Activated naive CD8-positive, alpha-beta T cell treated with anti-CD3 and anti-CD28 coated beads for 36 hours (primary cell): ENCODE measurements at regions not wholly inside any gene's neighbourhood (a gene's known extent, or its start where the extent isn't known, plus 50 kb on each side); places are given as distances from the start of the nearest gene placed in this dataset.

Experiments
- DNase-seq: peaks from one replicate; pipeline ENCODE4 v3.0.0; 2021
- H3K27ac Mint-ChIP-seq: one replicate; pipeline ENCODE4 v1.8.0; 2022; ENCODE audit warnings: mild to moderate bottlenecking, moderate library complexity, mixed read lengths
- H3K27me3 Mint-ChIP-seq: one replicate; pipeline ENCODE4 v1.8.0; 2022; ENCODE audit warnings: mild to moderate bottlenecking, mixed read lengths
- H3K36me3 Mint-ChIP-seq: one replicate; pipeline ENCODE4 v1.8.0; 2021; ENCODE audit warnings: mild to moderate bottlenecking, mixed read lengths
- H3K4me1 Mint-ChIP-seq: one replicate; pipeline ENCODE4 v1.8.0; 2021; ENCODE audit warnings: mixed read lengths
- H3K4me3 Mint-ChIP-seq: one replicate; pipeline ENCODE4 v1.8.0; 2022; ENCODE audit warnings: mild to moderate bottlenecking, moderate library complexity, mixed read lengths
- H3K9me3 Mint-ChIP-seq: one replicate; pipeline ENCODE4 v1.8.0; 2022; ENCODE audit warnings: mixed read lengths

GRCh38 chr22:27554106-27554811, 247.3 kb downstream of the MN1 start:
- no peaks in the 10 kb centered on the region for H3K4me1 Mint-ChIP-seq
- no peaks in the 10 kb centered on the region for H3K36me3 Mint-ChIP-seq
- peak overlapping the region; percentile 34 for H3K27ac Mint-ChIP-seq

GRCh38 chr22:27554841-27555456, 246.6 kb downstream of the MN1 start:
- Mint-ChIP-seq H3K36me3 (no peaks in the 10 kb centered on the region), H3K27ac (no peak overlapping the region), H3K9me3 (peaks cover 5% of the 10 kb centered on the region), H3K27me3 (peaks cover 4% of the 10 kb centered on the region), H3K4me1 (no peaks in the 10 kb centered on the region), H3K4me3 (no peak overlapping the region)
- DNase-seq: no peak

More at GRCh38 chr22:27554106-27554811, 247.3 kb downstream of the MN1 start:
- DNase-seq: no peak
- Mint-ChIP-seq H3K27me3 (peaks cover 4% of the 10 kb centered on the region), H3K4me3 (no peak overlapping the region), H3K9me3 (peaks cover 5% of the 10 kb centered on the region)

GRCh38 chr22:27556371-27556770, 245.2 kb downstream of the MN1 start:
- no peaks in the 10 kb centered on the region for H3K36me3 Mint-ChIP-seq
- DNase-seq: no peak
- H3K27ac Mint-ChIP-seq: no peak overlapping the region
- no peaks in the 10 kb centered on the region for H3K4me1 Mint-ChIP-seq
- H3K9me3 Mint-ChIP-seq: peaks cover 5% of the 10 kb centered on the region
- no peak overlapping the region for H3K4me3 Mint-ChIP-seq
- peaks cover 4% of the 10 kb centered on the region for H3K27me3 Mint-ChIP-seq

- no peak for DNase-seq
- Mint-ChIP-seq H3K4me1 (no peaks in the 10 kb centered on the region), H3K27me3 (peaks cover 4% of the 10 kb centered on the region), H3K36me3 (no peaks in the 10 kb centered on the region), H3K27ac (no peak overlapping the region), H3K9me3 (peaks cover 4% of the 10 kb centered on the region), H3K4me3 (no peak overlapping the region)
Measured at GRCh38 chr22:27557286-27558008, 244.1 kb downstream of the MN1 start.

DNA sequence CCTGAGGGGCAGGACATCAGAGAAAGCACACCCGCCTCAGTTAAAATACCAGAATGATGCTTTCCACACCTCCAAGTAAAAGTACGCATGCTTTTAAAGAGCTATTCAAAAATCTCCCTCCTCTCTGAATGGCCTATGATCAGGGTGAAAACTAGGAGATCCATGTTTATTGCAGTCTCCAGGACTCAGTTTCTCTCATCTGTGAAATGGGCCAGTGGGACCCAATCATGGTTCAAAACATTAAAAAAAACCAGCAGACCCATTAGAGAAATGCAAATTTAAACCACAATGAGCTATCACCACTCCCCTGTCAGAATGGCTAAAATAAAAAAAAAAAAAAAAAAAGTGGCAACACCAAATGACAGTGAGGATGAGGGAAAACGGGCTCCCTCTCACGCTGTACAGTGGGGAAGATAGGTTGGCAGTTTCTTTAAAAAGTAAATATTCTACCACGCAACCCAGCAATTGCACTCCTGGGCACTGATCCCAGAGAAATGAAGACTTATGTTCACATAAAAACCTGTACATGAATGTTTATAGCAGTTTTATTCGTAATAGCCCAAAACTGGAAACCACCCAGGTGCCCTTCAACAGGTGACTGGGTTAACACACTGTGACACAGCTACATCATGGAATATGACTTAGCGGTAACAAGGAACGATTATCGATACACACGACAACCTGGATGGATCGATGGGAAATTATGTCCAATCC, 242.7 kb downstream of the MN1 start:
- no peak overlapping the region for H3K4me3 Mint-ChIP-seq
- H3K4me1 Mint-ChIP-seq: no peaks in the 10 kb centered on the region
- no peaks in the 10 kb centered on the region for H3K36me3 Mint-ChIP-seq
- no peak for DNase-seq
- no peak overlapping the region for H3K27ac Mint-ChIP-seq
- no peaks in the 10 kb centered on the region for H3K27me3 Mint-ChIP-seq
- no peaks in the 10 kb centered on the region for H3K9me3 Mint-ChIP-seq

GRCh38 chr22:27560781-27561180, 240.8 kb downstream of the MN1 start:
- no peak for DNase-seq
- Mint-ChIP-seq H3K27ac (no peak overlapping the region), H3K36me3 (no peaks in the 10 kb centered on the region), H3K4me3 (no peak overlapping the region), H3K4me1 (no peaks in the 10 kb centered on the region), H3K27me3 (peaks cover 6% of the 10 kb centered on the region), H3K9me3 (no peaks in the 10 kb centered on the region)

- peaks cover 6% of the 10 kb centered on the region for H3K27me3 Mint-ChIP-seq
- H3K4me3 Mint-ChIP-seq: no peak overlapping the region
- H3K9me3 Mint-ChIP-seq: no peaks in the 10 kb centered on the region
- H3K4me1 Mint-ChIP-seq: no peaks in the 10 kb centered on the region
- no peak for DNase-seq
- no peaks in the 10 kb centered on the region for H3K36me3 Mint-ChIP-seq
- no peak overlapping the region for H3K27ac Mint-ChIP-seq
Measured at GRCh38 chr22:27561286-27561904, 240.2 kb downstream of the MN1 start.

DNA sequence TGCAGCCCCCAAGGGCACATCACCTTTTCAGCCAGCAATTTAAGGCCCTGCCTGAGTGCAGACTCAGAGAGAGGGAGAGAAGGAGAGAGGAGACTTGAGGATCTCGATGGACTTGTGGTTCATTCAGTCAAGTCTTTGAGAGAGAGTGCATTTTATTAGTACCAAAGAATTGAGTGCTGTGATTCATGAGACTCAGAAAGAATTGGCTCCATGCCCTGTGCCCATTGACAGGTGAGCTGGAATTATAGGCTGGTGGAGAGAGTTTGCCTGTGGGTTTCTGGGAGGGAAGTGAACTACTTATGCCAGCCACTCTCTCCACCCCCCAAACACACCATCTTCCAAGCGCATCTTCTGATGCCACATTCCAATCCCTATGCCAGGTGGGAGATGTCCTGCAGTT, 236.8 kb downstream of the MN1 start:
- Mint-ChIP-seq H3K27ac (no peak overlapping the region), H3K4me3 (no peak overlapping the region), H3K27me3 (peaks cover 6% of the 10 kb centered on the region), H3K9me3 (no peaks in the 10 kb centered on the region), H3K4me1 (no peaks in the 10 kb centered on the region), H3K36me3 (no peaks in the 10 kb centered on the region)
- DNase-seq: no peak

DNA sequence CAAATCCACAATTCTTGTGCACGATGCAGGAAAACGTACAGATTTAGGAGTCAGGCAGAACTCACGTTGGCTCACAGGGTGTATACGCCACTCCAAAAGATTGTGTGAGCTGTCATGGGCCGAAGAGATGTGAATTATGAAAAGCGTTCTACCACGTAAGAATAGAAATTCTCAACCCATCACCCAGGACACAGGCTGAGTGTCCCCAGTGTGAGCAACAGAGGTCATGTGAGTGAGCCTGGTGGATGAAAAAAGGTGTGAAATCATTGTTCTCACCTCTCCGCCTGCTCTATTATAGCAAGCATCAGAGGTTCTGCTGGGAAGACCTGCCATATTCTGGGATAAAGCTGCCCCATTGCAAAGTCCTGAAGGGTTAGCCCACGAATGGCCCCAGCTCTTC, 235.0 kb downstream of the MN1 start:
- Mint-ChIP-seq H3K36me3 (no peaks in the 10 kb centered on the region), H3K27ac (no peak overlapping the region), H3K9me3 (no peaks in the 10 kb centered on the region), H3K27me3 (peaks cover 6% of the 10 kb centered on the region), H3K4me1 (no peaks in the 10 kb centered on the region), H3K4me3 (no peak overlapping the region)
- no peak for DNase-seq

GRCh38 chr22:27568265-27568664, 233.3 kb downstream of the MN1 start:
- Mint-ChIP-seq H3K27me3 (peaks cover 23% of the 10 kb centered on the region), H3K4me3 (no peak overlapping the region), H3K27ac (no peak overlapping the region), H3K36me3 (no peaks in the 10 kb centered on the region), H3K4me1 (no peaks in the 10 kb centered on the region), H3K9me3 (no peaks in the 10 kb centered on the region)
- DNase-seq: no peak

DNA sequence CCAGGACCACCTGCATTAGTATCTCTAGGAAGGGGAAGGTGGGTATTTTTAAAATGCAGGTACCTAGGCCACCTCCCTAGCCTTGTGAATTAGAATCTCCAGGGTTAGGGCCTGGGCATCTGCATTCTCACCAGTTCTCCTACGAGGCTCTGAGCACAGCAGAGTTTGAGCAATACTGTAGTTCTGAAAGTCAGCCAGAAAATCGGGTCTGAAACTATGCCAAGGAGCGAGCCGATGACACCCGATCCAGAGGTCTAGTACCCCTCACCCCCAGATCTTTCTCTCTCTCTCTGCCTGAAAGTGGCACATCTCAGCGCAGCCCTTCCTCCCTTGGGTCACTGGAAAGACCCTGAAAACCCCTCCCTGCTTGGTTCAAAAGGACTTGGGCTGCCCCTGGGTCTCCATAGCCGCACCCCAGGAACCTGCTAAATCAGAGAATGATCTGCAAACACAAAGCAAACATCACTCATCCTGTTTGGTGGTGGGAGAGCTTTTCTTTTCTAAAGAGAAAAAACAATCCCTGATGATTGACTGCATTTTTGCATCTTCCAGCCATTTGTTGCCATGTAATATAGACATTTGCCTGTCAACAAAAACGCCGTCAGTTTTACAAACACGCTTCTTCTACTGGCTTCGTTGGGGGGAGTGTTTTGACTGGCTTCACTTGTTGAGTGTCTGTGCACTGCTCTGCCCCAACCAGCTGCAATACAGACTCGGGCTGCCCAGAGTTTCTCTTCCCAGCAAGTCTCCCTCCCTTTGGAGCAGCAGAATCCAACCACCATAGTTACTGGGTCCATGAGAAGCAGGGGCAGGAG, 229.9 kb downstream of the MN1 start:
- H3K27me3 Mint-ChIP-seq: peaks cover 29% of the 10 kb centered on the region

GRCh38 chr22:27572278-27572666, 229.3 kb downstream of the MN1 start:
- DNase-seq: no peak
- no peaks in the 10 kb centered on the region for H3K4me1 Mint-ChIP-seq
- peaks cover 29% of the 10 kb centered on the region for H3K27me3 Mint-ChIP-seq
- H3K27ac Mint-ChIP-seq: no peak overlapping the region
- no peak overlapping the region for H3K4me3 Mint-ChIP-seq
- no peaks in the 10 kb centered on the region for H3K36me3 Mint-ChIP-seq
- no peaks in the 10 kb centered on the region for H3K9me3 Mint-ChIP-seq

More for the DNA sequence above, 229.9 kb downstream of the MN1 start:
- Mint-ChIP-seq H3K36me3 (no peaks in the 10 kb centered on the region), H3K4me3 (no peak overlapping the region), H3K27ac (no peak overlapping the region), H3K9me3 (no peaks in the 10 kb centered on the region), H3K4me1 (no peaks in the 10 kb centered on the region)
- DNase-seq: no peak

DNA sequence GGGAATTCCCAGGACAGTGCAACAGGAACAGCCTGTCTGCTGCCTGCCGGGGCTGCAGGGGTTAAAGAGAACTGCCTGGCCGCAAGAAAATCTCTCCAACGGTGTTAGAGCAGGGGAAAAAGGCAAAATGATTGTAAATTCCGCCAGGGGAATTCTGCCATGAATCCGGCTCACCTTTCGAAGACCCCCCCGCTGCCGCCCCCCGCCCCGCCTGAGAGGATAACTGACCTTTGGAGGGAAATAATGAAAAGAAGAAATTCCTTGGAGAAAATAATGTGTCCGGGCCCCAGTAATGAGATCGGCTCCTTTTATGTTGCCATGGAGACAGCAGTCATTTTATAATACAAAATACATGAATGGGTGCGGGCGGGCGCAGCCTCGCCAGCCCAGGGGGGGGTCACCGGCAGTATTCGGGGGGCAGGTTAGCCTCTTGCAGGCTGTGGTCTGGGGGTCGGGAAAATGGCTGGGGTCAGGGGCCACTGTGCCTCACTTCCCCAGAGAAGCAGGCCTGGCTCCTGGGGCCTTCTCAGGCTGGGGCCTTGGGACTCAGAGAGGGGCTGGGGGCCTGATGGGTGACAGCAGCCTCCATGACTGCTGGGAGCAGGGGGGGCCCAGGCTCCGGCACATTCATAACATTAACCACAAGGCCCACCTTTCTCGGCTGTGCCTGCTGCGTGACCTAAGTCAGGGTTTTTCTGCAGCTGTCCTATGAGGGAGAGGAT, 228.1 kb downstream of the MN1 start:
- no peak for DNase-seq
- Mint-ChIP-seq H3K27ac (no peak overlapping the region), H3K9me3 (no peaks in the 10 kb centered on the region), H3K27me3 (peaks cover 29% of the 10 kb centered on the region), H3K36me3 (no peaks in the 10 kb centered on the region), H3K4me3 (no peak overlapping the region), H3K4me1 (no peaks in the 10 kb centered on the region)

- DNase-seq: no peak
- no peak overlapping the region for H3K27ac Mint-ChIP-seq
- peaks cover 29% of the 10 kb centered on the region for H3K27me3 Mint-ChIP-seq
- H3K4me3 Mint-ChIP-seq: no peak overlapping the region
- H3K4me1 Mint-ChIP-seq: no peaks in the 10 kb centered on the region
- H3K36me3 Mint-ChIP-seq: no peaks in the 10 kb centered on the region
- H3K9me3 Mint-ChIP-seq: no peaks in the 10 kb centered on the region
Measured at GRCh38 chr22:27574002-27574366, 227.6 kb downstream of the MN1 start.
